HFFc6 (cell line): ENCODE measurements at regions not wholly inside any gene's neighbourhood (a gene's known extent, or its start where the extent isn't known, plus 50 kb on each side); places are given as distances from the start of the nearest gene placed in this dataset.

Experiments
- DNase-seq: peaks from one replicate; pipeline ENCODE4 v3.0.0-alpha.2; 2018
- H3K27ac Mint-ChIP-seq: 2 replicates; pipeline ENCODE4 v1.8.0; 2020; ENCODE audit warnings: mild to moderate bottlenecking, mixed read lengths
- H3K27me3 Mint-ChIP-seq: 2 replicates; pipeline ENCODE4 v1.8.0; 2021; ENCODE audit warnings: mild to moderate bottlenecking, moderate library complexity, mixed read lengths; ENCODE audit not compliant: insufficient read depth
- H3K36me3 Mint-ChIP-seq: 2 replicates; pipeline ENCODE4 v1.8.0; 2021; ENCODE audit warnings: low read depth, mixed read lengths
- H3K4me1 Mint-ChIP-seq: 2 replicates; pipeline ENCODE4 v1.8.0; 2020; ENCODE audit warnings: low read depth, mixed read lengths
- H3K4me3 Mint-ChIP-seq: 2 replicates; pipeline ENCODE4 v1.8.0; 2020; ENCODE audit warnings: mild to moderate bottlenecking, moderate library complexity, mixed read lengths
- H3K9me3 Mint-ChIP-seq: 2 replicates; pipeline ENCODE4 v1.8.0; 2020; ENCODE audit warnings: mild to moderate bottlenecking, mixed read lengths
- TF ChIP-seq, protein P1 (sequence below): fragments of 200-600 bp; sonication (generic); IDR thresholded peaks from 2 replicates; pipeline ENCODE4 v1.5.0; 2021; ENCODE audit warnings: antibody characterized with exemption, mild to moderate bottlenecking

DNA sequence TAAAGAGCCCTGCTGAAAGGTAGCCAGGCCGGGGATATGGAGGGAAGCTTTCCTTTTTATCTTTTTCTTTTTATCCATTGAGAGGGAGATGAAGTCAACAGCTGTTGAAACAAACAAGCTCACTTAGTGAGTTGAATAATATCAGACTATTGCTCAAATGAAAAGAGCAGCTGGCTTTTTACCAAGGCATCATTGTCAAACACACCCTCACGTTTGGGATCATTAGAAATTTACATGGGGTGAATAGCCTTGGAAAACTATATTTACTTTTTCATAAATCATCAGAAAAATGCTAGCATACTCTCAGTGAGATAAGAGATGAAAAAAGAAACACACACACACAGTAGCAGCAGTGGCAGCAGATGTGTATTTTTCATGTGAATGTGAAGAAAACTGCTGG lies 71.5 kb upstream of the HNMT start:
- Mint-ChIP-seq H3K27ac (no peak overlapping the region), H3K36me3 (no peaks in the 10 kb centered on the region), H3K27me3 (peaks cover 3% of the 10 kb centered on the region; the same call in 1 of the 2 replicates), H3K4me1 (no peaks in the 10 kb centered on the region), H3K9me3 (no peaks in the 10 kb centered on the region), H3K4me3 (no peak overlapping the region)
- DNase-seq = no peak
- TF ChIP-seq, protein P1, sequence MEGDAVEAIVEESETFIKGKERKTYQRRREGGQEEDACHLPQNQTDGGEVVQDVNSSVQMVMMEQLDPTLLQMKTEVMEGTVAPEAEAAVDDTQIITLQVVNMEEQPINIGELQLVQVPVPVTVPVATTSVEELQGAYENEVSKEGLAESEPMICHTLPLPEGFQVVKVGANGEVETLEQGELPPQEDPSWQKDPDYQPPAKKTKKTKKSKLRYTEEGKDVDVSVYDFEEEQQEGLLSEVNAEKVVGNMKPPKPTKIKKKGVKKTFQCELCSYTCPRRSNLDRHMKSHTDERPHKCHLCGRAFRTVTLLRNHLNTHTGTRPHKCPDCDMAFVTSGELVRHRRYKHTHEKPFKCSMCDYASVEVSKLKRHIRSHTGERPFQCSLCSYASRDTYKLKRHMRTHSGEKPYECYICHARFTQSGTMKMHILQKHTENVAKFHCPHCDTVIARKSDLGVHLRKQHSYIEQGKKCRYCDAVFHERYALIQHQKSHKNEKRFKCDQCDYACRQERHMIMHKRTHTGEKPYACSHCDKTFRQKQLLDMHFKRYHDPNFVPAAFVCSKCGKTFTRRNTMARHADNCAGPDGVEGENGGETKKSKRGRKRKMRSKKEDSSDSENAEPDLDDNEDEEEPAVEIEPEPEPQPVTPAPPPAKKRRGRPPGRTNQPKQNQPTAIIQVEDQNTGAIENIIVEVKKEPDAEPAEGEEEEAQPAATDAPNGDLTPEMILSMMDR = no peak

DNA sequence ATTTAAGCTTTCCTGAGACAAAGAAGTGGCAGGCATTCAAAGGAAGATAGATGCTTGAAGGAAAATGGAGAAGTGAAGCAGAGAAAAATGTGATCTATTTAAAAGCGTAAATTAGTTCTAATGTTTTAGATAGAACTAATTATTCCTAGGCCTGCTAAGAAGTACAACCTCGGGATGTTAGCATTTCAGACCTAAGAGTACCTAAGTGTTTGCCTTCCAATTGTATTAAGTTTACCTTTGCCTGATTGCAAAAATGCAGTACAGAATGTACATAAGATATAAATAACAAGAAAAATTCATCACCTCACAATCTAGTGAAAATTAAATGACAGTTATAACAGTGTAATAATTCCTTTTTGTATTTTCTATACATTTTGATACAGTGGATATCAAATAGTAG lies 71.1 kb upstream of the HNMT start:
- Mint-ChIP-seq H3K36me3 (no peaks in the 10 kb centered on the region), H3K27ac (no peak overlapping the region), H3K27me3 (peaks cover 3% of the 10 kb centered on the region; the same call in 1 of the 2 replicates), H3K9me3 (no peaks in the 10 kb centered on the region), H3K4me1 (no peaks in the 10 kb centered on the region), H3K4me3 (no peak overlapping the region)
- DNase-seq = no peak
- TF ChIP-seq, protein P1 = no peak

DNA sequence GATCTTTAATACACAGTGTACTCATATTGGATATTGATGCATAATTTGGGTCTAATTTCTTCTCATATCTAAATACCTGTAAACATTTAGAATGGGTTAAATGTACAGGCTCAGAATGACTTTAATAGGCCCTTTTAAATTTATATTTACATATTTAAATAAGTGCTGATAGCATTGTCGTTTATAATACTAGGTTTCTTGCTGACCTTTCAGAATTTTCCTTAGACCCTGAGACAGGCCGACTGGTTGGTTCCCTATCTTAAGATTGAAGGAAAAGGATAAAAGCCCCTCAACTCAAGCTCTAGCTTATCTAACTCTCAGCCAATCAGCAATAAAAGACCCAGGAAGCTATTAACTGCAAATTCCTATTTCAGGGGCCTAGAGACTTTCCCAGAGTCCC lies 67.8 kb upstream of the HNMT start:
- no peak for DNase-seq
- Mint-ChIP-seq H3K36me3 (no peaks in the 10 kb centered on the region), H3K27ac (no peak overlapping the region), H3K27me3 (peaks cover 3% of the 10 kb centered on the region), H3K4me3 (no peak overlapping the region), H3K9me3 (no peaks in the 10 kb centered on the region), H3K4me1 (no peaks in the 10 kb centered on the region)
- TF ChIP-seq, protein P1 = no peak

DNA sequence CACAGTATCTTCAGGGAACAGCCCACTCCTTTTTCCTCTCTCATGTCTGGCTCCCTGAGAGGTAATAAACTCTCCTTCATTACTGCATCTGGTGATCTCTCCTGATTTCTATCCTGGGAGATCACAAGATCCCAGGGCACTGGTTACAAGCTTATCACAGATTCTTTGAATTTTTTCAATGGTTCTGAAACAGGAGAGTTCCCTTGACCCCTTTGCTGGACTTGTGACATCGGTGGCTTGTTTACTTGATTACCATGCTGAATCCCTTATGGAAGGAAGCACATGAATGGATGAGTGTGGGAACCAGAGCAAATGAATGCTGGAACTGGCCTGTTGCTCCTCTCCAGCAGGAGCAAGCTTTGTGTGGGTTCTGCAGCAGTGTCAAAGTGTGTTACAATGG lies 67.2 kb upstream of the HNMT start:
- Mint-ChIP-seq H3K4me3 (no peak overlapping the region), H3K27me3 (no peaks in the 10 kb centered on the region; the same call in none of the 2 replicates), H3K9me3 (no peaks in the 10 kb centered on the region), H3K36me3 (no peaks in the 10 kb centered on the region), H3K27ac (no peak overlapping the region), H3K4me1 (no peaks in the 10 kb centered on the region)
- no peak for DNase-seq
- TF ChIP-seq, protein P1 = no peak

DNA sequence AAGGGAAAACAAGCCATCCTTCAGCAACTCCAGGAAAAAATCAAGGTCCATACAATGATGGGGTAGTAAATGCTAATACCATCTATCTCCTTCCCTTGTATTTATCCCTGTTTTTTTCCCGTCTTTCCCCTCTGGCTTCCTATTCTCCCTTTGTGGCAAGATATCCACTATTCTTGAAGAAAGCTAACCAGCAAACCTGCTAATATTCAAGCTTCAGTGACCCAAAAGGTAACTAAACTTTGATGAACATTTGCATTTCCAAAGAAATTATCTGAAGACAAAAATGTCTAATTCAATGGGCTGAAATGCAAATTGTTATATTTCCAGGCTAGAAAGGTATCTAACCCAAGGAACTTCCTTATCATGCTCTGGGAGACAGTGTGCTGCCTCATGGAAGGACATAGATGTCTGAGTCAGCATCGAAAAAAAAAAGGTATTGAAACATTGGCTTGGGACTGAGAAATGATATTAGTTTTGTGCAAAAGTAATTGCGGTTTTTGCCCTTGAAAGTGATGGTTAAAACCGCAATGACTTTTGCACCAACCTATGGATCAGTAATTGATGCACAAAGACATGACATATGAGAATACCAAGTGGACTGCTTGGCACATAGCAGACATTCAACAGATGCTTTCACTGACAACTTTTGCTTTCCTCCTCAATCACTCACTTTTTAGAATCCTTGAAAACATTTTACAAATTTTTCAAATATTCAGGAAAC lies 63.7 kb upstream of the HNMT start:
- Mint-ChIP-seq H3K27me3 (no peaks in the 10 kb centered on the region; the same call in none of the 2 replicates), H3K36me3 (no peaks in the 10 kb centered on the region)
- TF ChIP-seq, protein P1 = no peak

More for the DNA sequence above, 63.7 kb upstream of the HNMT start:
- Mint-ChIP-seq H3K27ac (no peak overlapping the region), H3K4me3 (no peak overlapping the region), H3K9me3 (no peaks in the 10 kb centered on the region), H3K4me1 (no peaks in the 10 kb centered on the region)
- DNase-seq = no peak
